ENCODE measurements at regions not wholly inside any gene's neighbourhood (a gene's known extent, or its start where the extent isn't known, plus 50 kb on each side); places are given as distances from the start of the nearest gene placed in this dataset.

DNA sequence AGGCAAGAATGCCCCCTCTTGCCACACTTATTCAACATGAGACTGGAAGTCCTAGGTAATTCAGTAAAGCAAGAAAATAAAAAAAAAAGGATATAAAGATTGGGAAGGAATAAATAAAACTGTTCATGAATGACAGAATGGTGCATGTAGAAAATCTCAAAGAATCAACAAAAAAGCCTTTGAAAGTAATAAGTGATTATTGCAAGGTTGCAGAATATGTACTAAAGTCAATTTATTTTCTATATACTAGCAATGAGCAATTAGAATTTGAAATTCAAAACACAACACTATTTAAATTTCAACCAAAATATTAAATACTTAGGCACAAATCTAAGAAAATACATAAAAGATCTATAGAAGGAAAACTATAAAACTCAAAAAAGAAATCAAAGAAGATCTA is 58.6 kb downstream of the MAGEA10 start:
- Histone ChIP-seq H3K9me3 (ENCODE audit: control insufficient read depth, insufficient read depth, low read depth, low read length) (no peaks in the 10 kb centered on the region), H3K36me3 (ENCODE audit: control insufficient read depth, insufficient read depth, low read length) (no peaks in the 10 kb centered on the region), H3K4me1 (ENCODE audit: control insufficient read depth, insufficient read depth, low read length) (no peaks in the 10 kb centered on the region), H3K27ac (ENCODE audit: low read length) (no peak overlapping the region), H3K27me3 (ENCODE audit: control insufficient read depth, insufficient read depth, low read length) (no peaks in the 10 kb centered on the region), H3K4me3 (ENCODE audit: low read depth in 2 of 2, low read length in 2 of 2) (no peak overlapping the region)
- ATAC-seq (no peak), DNase-seq (ENCODE audit: low read depth, low spot score) (no peak)
- in situ Hi-C loops (cut with HindIII; ENCODE audit: low pct_unique_long_range_greater_than_20kb, low sequenced_read_pairs) (no loop called here), intact Hi-C loops (cut with micrococcal nuclease; ENCODE audit: unreplicated experiment) (no loop called here)
- no peak for TF ChIP-seq CTCF (IDR thresholded peaks at IDR 0.05)
- no peak for TF ChIP-seq SIN3A (IDR thresholded peaks at IDR 0.05; ENCODE audit: borderline replicate concordance, insufficient read depth, low read depth, low read length)
- no peak for TF ChIP-seq POLR2AphosphoS5 (IDR thresholded peaks at IDR 0.05; ENCODE audit: low read depth, low read length)
- TF ChIP-seq REST (IDR thresholded peaks at IDR 0.05; ENCODE audit: insufficient read depth in 1 of 2, low read depth in 2 of 2, low read length in 1 of 2) = no peak
- no peak for TF ChIP-seq TCF7L2 (IDR thresholded peaks at IDR 0.05; ENCODE audit: low read depth, low read length)
- CTCF ChIA-PET = no interaction called here
- POLR2A ChIA-PET = no interaction called here
- no TSS peak for BruUV-seq (replicated peaks)

DNA sequence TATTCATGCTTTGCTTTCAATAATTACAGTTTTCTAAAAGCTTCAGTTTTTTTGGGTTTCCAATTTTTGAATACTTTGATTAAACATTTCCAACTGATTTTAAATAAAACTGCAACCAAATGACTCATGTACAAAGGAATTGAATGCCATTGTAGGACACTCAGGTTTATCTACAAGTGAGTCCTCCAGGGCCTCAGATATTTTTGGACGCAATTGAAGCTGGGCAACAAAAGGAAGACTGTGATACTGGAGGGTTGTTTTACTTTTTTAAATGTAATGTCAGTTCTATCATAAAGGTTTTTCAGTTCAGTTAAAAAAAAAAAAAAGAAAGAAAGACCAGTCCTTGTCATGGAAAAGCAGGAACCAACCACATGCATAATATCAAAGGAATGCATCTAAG is 64.2 kb downstream of the MAGEA10 start:
- Histone ChIP-seq H3K27me3 (ENCODE audit: control insufficient read depth, insufficient read depth, low read length) (no peaks in the 10 kb centered on the region), H3K4me1 (ENCODE audit: control insufficient read depth, insufficient read depth, low read length) (no peaks in the 10 kb centered on the region), H3K9me3 (ENCODE audit: control insufficient read depth, insufficient read depth, low read depth, low read length) (no peaks in the 10 kb centered on the region), H3K36me3 (ENCODE audit: control insufficient read depth, insufficient read depth, low read length) (no peaks in the 10 kb centered on the region), H3K27ac (ENCODE audit: low read length) (no peak overlapping the region), H3K4me3 (ENCODE audit: low read depth in 2 of 2, low read length in 2 of 2) (no peak overlapping the region)
- no peak for ATAC-seq
- CTCF ChIA-PET = no interaction called here
- intact Hi-C loops (cut with micrococcal nuclease; ENCODE audit: unreplicated experiment) = no loop called here
- no TSS peak for BruUV-seq (replicated peaks)
- TF ChIP-seq TCF7L2 (IDR thresholded peaks at IDR 0.05; ENCODE audit: low read depth, low read length) = no peak
- no peak for TF ChIP-seq REST (IDR thresholded peaks at IDR 0.05; ENCODE audit: insufficient read depth in 1 of 2, low read depth in 2 of 2, low read length in 1 of 2)
- TF ChIP-seq CTCF (IDR thresholded peaks at IDR 0.05) = no peak
- TF ChIP-seq POLR2AphosphoS5 (IDR thresholded peaks at IDR 0.05; ENCODE audit: low read depth, low read length) = no peak
- no peak for TF ChIP-seq SIN3A (IDR thresholded peaks at IDR 0.05; ENCODE audit: borderline replicate concordance, insufficient read depth, low read depth, low read length)
- POLR2A ChIA-PET = no interaction called here
- in situ Hi-C loops (cut with HindIII; ENCODE audit: low pct_unique_long_range_greater_than_20kb, low sequenced_read_pairs) = no loop called here
- DNase-seq (ENCODE audit: low read depth, low spot score) = no peak
